ENCODE measurements at regions not wholly inside any gene's neighbourhood (a gene's known extent, or its start where the extent isn't known, plus 50 kb on each side); places are given as distances from the start of the nearest gene placed in this dataset.

DNA sequence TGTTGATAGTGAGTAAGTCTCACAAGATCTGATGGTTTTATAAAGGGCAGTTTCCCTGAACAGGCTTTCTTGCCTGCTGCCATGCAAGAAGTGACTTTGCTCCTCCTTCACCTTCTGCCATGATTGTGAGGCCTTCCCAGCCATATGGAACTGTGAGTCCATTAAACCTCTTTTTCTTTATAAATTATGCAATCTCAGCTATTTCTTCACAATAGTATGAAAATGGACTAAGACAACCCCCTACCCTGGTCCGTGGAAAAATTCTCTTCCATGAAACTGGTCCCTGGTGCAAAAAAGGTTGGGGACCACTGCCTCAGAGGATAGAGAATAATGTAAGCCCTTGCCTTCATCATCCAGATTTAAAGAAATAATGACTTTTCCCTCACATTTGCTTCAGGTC lies 861.3 kb downstream of the QKI start:
- H2AFZ ChIP-seq (ENCODE audit: low read depth) = no peak overlapping the region
- no peak overlapping the region for H3K27ac ChIP-seq
- H3K27me3 ChIP-seq (ENCODE audit: insufficient read depth, low read depth) = no peaks in the 10 kb centered on the region
- H3K36me3 ChIP-seq (ENCODE audit: insufficient read depth) = no peaks in the 10 kb centered on the region
- TF ChIP-seq, protein P1, sequence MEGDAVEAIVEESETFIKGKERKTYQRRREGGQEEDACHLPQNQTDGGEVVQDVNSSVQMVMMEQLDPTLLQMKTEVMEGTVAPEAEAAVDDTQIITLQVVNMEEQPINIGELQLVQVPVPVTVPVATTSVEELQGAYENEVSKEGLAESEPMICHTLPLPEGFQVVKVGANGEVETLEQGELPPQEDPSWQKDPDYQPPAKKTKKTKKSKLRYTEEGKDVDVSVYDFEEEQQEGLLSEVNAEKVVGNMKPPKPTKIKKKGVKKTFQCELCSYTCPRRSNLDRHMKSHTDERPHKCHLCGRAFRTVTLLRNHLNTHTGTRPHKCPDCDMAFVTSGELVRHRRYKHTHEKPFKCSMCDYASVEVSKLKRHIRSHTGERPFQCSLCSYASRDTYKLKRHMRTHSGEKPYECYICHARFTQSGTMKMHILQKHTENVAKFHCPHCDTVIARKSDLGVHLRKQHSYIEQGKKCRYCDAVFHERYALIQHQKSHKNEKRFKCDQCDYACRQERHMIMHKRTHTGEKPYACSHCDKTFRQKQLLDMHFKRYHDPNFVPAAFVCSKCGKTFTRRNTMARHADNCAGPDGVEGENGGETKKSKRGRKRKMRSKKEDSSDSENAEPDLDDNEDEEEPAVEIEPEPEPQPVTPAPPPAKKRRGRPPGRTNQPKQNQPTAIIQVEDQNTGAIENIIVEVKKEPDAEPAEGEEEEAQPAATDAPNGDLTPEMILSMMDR (conservative IDR thresholded peaks at IDR 0.05; ENCODE audit: low read depth, low read length) = no peak
- no peak overlapping the region for H3K4me3 ChIP-seq (IDR thresholded peaks at IDR 0.05; ENCODE audit: insufficient read depth, low read depth, low read length)
- no peaks in the 10 kb centered on the region for H3K79me2 ChIP-seq (ENCODE audit: insufficient read depth, low read depth)
- no peaks in the 10 kb centered on the region for H3K4me1 ChIP-seq (ENCODE audit: low read depth, poor library complexity, severe bottlenecking)
- H3K4me2 ChIP-seq = no peak overlapping the region
- H3K9ac ChIP-seq = no peak overlapping the region
- no peaks in the 10 kb centered on the region for H4K20me1 ChIP-seq (ENCODE audit: insufficient read depth)

DNA sequence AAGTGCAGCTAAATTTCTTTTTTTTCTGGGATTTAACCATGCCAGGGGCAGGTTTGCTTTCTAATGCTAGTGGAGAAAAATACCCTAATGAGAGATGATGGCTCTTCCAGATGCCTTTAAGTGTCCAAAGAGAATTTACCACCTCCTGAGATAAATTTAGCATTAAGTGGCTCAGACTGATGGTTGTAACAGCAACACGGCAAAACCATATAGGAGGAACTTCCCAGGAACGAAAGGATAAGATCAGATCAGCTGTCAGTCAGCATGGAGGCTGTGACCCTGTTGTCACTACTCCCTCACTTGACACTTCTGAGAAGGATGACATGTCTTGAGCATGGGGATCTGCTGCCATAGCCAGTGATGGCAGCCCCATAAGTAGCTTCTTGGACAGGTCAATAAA lies 860.0 kb downstream of the QKI start:
- Histone ChIP-seq H3K36me3 (ENCODE audit: insufficient read depth) (no peaks in the 10 kb centered on the region), H3K27ac (no peak overlapping the region)
- TF ChIP-seq, protein P1 (conservative IDR thresholded peaks at IDR 0.05; ENCODE audit: low read depth, low read length) = no peak

DNA sequence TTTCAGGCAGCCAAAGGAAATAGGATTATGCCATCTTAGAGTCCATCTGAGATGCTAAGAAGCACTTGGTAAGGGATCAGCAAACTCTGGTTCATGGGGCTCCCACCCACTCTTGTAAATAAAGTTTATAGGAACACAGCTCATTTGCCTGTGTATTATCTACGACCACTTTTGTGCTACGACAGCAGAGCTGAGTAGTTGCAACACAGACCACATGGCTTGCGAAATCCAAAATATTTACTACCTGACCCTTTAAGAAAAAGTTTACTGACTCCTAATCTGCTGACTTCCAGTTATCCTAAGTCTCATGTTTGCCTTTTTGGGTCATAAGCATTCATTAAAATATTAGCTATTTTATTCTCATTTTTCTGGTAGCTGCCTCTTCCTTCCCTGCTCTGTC lies 859.0 kb downstream of the QKI start:
- Histone ChIP-seq H3K9ac (no peak overlapping the region), H3K4me2 (no peak overlapping the region), H2AFZ (ENCODE audit: low read depth) (no peak overlapping the region), H3K79me2 (ENCODE audit: insufficient read depth, low read depth) (no peaks in the 10 kb centered on the region), H3K27ac (no peak overlapping the region), H3K27me3 (ENCODE audit: insufficient read depth, low read depth) (no peaks in the 10 kb centered on the region), H3K4me1 (ENCODE audit: low read depth, poor library complexity, severe bottlenecking) (no peaks in the 10 kb centered on the region), H3K36me3 (ENCODE audit: insufficient read depth) (no peaks in the 10 kb centered on the region), H3K4me3 (IDR thresholded peaks at IDR 0.05; ENCODE audit: insufficient read depth, low read depth, low read length) (no peak overlapping the region), H4K20me1 (ENCODE audit: insufficient read depth) (no peaks in the 10 kb centered on the region)
- TF ChIP-seq, protein P1 (conservative IDR thresholded peaks at IDR 0.05; ENCODE audit: low read depth, low read length) = no peak

More for the DNA sequence above, 860.0 kb downstream of the QKI start:
- Histone ChIP-seq H3K4me3 (IDR thresholded peaks at IDR 0.05; ENCODE audit: insufficient read depth, low read depth, low read length) (no peak overlapping the region), H3K9ac (no peak overlapping the region), H3K79me2 (ENCODE audit: insufficient read depth, low read depth) (no peaks in the 10 kb centered on the region), H4K20me1 (ENCODE audit: insufficient read depth) (no peaks in the 10 kb centered on the region), H2AFZ (ENCODE audit: low read depth) (no peak overlapping the region), H3K4me2 (no peak overlapping the region), H3K27me3 (ENCODE audit: insufficient read depth, low read depth) (no peaks in the 10 kb centered on the region), H3K4me1 (ENCODE audit: low read depth, poor library complexity, severe bottlenecking) (no peaks in the 10 kb centered on the region)

DNA sequence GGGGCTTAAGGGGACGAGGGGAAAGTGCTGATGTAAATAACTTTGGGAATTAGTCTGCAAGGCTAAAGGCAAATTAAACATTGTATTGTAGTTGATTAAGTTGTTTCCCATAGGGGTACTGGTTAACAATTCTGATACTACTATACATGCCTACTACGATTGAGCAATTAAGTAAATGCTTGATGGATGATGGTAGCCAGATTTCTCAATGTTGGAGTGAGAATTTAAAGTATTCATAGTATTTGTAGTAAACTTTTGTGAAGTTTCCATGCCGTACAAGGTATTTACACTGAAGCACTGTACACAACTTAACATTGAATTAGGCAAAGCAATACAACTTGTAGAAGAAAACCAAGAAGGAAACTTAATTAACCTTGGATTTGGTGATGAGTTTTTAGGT lies 852.3 kb downstream of the QKI start:
- H3K4me2 ChIP-seq = no peak overlapping the region
- H3K9ac ChIP-seq = no peak overlapping the region
- no peaks in the 10 kb centered on the region for H3K27me3 ChIP-seq (ENCODE audit: insufficient read depth, low read depth)
- no peaks in the 10 kb centered on the region for H3K36me3 ChIP-seq (ENCODE audit: insufficient read depth)
- no peaks in the 10 kb centered on the region for H3K4me1 ChIP-seq (ENCODE audit: low read depth, poor library complexity, severe bottlenecking)
- H4K20me1 ChIP-seq (ENCODE audit: insufficient read depth) = no peaks in the 10 kb centered on the region
- no peak overlapping the region for H3K4me3 ChIP-seq (IDR thresholded peaks at IDR 0.05; ENCODE audit: insufficient read depth, low read depth, low read length)
- no peaks in the 10 kb centered on the region for H3K79me2 ChIP-seq (ENCODE audit: insufficient read depth, low read depth)
- no peak overlapping the region for H2AFZ ChIP-seq (ENCODE audit: low read depth)
- TF ChIP-seq, protein P1 (conservative IDR thresholded peaks at IDR 0.05; ENCODE audit: low read depth, low read length) = no peak
- H3K27ac ChIP-seq = no peak overlapping the region
